ENCODE measurements at regions not wholly inside any gene's neighbourhood (a gene's known extent, or its start where the extent isn't known, plus 50 kb on each side); places are given as distances from the start of the nearest gene placed in this dataset.

GRCh38 chr16:47880653-47881052 is 275.1 kb downstream of the ABCC12 start:
- Histone ChIP-seq H3K27me3 (peaks cover 0 to 3% (median 0%) of the 10 kb centered on the region in 4 donors), H3K36me3 (no peaks in the 10 kb centered on the region), H3K27ac (no peak overlapping the region), H3K9me3 (no peaks in the 10 kb centered on the region), H3K4me3 (no peak overlapping the region), H3K4me1 (no peaks in the 10 kb centered on the region)
- DNase-seq (no peak), FAIRE-seq (no peak), ATAC-seq (no peak)
- TF ChIP-seq, protein P1, sequence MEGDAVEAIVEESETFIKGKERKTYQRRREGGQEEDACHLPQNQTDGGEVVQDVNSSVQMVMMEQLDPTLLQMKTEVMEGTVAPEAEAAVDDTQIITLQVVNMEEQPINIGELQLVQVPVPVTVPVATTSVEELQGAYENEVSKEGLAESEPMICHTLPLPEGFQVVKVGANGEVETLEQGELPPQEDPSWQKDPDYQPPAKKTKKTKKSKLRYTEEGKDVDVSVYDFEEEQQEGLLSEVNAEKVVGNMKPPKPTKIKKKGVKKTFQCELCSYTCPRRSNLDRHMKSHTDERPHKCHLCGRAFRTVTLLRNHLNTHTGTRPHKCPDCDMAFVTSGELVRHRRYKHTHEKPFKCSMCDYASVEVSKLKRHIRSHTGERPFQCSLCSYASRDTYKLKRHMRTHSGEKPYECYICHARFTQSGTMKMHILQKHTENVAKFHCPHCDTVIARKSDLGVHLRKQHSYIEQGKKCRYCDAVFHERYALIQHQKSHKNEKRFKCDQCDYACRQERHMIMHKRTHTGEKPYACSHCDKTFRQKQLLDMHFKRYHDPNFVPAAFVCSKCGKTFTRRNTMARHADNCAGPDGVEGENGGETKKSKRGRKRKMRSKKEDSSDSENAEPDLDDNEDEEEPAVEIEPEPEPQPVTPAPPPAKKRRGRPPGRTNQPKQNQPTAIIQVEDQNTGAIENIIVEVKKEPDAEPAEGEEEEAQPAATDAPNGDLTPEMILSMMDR (IDR thresholded peaks at IDR 0.05), result no peak
- WGBS, 2 donors, result 80 to 92% methylated on average over 5 of the region's 5 CpGs
- intact Hi-C loops (cut with DNase I), result no loop called here

DNA sequence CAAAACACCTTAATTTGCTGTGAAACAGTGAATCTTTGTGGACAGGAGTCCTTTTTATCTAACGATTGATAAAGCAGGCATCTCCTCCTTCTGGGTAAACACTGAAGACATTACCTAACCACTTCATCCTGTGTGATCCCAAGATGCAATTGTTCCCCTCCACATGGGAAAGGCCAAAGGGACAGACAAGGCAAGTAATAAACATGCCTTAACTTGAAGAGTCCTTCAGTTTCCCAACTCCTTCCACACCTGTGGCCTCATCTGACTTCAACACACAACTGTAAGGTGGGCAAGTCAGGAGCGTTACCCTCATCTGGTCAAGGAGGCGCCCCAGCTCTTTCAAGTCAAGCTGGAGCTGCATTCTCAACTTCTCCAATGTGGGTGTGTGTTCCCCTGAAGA is 278.6 kb downstream of the ABCC12 start:
- no peaks in the 10 kb centered on the region for H3K4me1 ChIP-seq
- H3K27ac ChIP-seq, result no peak overlapping the region
- WGBS, 2 donors, result 48 to 54% methylated on average over 3 of the region's 3 CpGs
- ATAC-seq (no peak), DNase-seq (no peak), FAIRE-seq (no peak)
- TF ChIP-seq, protein P1 (IDR thresholded peaks at IDR 0.05), result no peak
- H3K27me3 ChIP-seq, result no peaks in the 10 kb centered on the region
- intact Hi-C loops (cut with DNase I), result no loop called here
- H3K36me3 ChIP-seq, result no peaks in the 10 kb centered on the region
- no peaks in the 10 kb centered on the region for H3K9me3 ChIP-seq
- no peak overlapping the region for H3K4me3 ChIP-seq

DNA sequence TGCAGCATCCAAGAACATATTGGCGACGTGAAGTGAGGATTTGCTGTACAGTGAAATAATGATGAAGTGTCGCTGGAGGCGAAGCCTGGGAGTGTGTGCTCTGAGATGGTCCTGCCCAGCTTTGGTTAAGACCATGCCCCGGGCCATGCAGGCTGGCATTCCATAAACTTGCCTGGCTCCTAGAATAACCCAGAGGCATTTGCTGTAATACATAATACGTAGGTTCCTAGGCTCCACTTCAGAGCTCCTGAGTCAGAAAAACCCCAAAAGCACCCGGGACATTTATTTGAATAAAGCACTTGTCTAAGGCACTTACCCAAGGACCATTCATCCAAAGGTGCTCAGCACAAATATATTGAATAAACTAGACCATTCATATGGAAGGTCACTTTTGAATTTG is 279.3 kb downstream of the ABCC12 start:
- DNase-seq (no peak), ATAC-seq (no peak), FAIRE-seq (no peak)
- no peaks in the 10 kb centered on the region for H3K4me1 ChIP-seq
- H3K9me3 ChIP-seq, result no peaks in the 10 kb centered on the region
- H3K27ac ChIP-seq, result no peak overlapping the region
- no peak overlapping the region for H3K4me3 ChIP-seq
- no peaks in the 10 kb centered on the region for H3K27me3 ChIP-seq
- WGBS, 2 donors, result 76 to 82% methylated on average over 7 of the region's 7 CpGs
- TF ChIP-seq, protein P1 (IDR thresholded peaks at IDR 0.05), result no peak
- intact Hi-C loops (cut with DNase I), result no loop called here
- H3K36me3 ChIP-seq, result no peaks in the 10 kb centered on the region

DNA sequence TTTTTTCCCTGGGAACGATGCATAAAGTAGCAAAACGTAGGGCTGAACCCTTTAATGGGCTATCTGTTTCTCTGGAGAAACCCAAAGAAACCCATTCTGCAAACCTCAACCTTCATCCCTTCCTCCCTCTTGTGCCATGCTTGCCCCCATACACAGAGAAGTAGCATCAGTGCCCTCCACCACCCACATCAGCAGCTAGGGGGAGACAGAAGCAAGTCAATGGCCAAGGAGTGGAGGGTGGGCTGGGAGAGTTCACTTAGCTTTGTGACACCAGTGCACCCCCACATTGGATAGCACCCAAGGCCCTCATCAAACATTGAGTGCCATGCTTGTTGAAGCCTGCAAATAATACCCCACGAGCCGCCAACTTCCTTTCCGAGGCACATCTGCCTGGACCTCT is 282.4 kb downstream of the ABCC12 start:
- Histone ChIP-seq H3K36me3 (no peaks in the 10 kb centered on the region), H3K4me3 (no peak overlapping the region), H3K4me1 (no peaks in the 10 kb centered on the region), H3K27ac (no peak overlapping the region), H3K27me3 (no peaks in the 10 kb centered on the region), H3K9me3 (no peaks in the 10 kb centered on the region)
- no peak for FAIRE-seq
- 64 to 84% methylated on average over 5 of the region's 5 CpGs for WGBS, 2 donors
- intact Hi-C loops (cut with DNase I), result no loop called here
- TF ChIP-seq, protein P1 (IDR thresholded peaks at IDR 0.05), result no peak
- DNase-seq, result no peak
- no peak for ATAC-seq

- ATAC-seq (no peak), FAIRE-seq (no peak), DNase-seq (no peak)
- intact Hi-C loops (cut with DNase I), result no loop called here
- 66 to 69% methylated on average over 3 of the region's 3 CpGs for WGBS, 2 donors
- no peak overlapping the region for H3K27ac ChIP-seq
- no peaks in the 10 kb centered on the region for H3K4me1 ChIP-seq
- H3K9me3 ChIP-seq, result no peaks in the 10 kb centered on the region
- TF ChIP-seq, protein P1 (IDR thresholded peaks at IDR 0.05), result no peak
- H3K36me3 ChIP-seq, result no peaks in the 10 kb centered on the region
- H3K4me3 ChIP-seq, result no peak overlapping the region
- H3K27me3 ChIP-seq, result no peaks in the 10 kb centered on the region
Observed at GRCh38 chr16:47872225-47872624, 283.6 kb downstream of the ABCC12 start.

Data from pancreas (tissue), 10 donors.